Thoracic aorta (tissue), 2 donors: ENCODE measurements at regions not wholly inside any gene's neighbourhood (a gene's known extent, or its start where the extent isn't known, plus 50 kb on each side); places are given as distances from the start of the nearest gene placed in this dataset.

ENCODE experiments used
- ATAC-seq: fragments of 150-250 bp; one replicate; pipeline ENCODE4 v1.8.0; 2017; ENCODE audit warnings: low read depth; ENCODE audit not compliant: insufficient number of reproducible peaks, low FRiP score
- DNase-seq: peaks from one replicate; pipeline ENCODE4 v3.0.0-alpha.2; 2020; ENCODE audit warnings: low spot score
- H3K27ac ChIP-seq, 2 donors: fragments of 200-600 bp; sonication (generic); 1 replicate in 1 of 2; 2 replicates in 1 of 2; pipeline ENCODE4 v1.5.1; 2016; ENCODE audit warnings: mild to moderate bottlenecking in 2 of 2, moderate library complexity in 2 of 2
- H3K27me3 ChIP-seq: fragments of 200-600 bp; sonication (generic); replicated peaks from 2 replicates; pipeline ENCODE4 v1.6.0; 2016; ENCODE audit warnings: mild to moderate bottlenecking; ENCODE audit not compliant: insufficient read depth
- H3K36me3 ChIP-seq: fragments of 200-600 bp; sonication (generic); one replicate; pipeline ENCODE4 v1.5.1; 2016
- H3K4me1 ChIP-seq, 2 donors: fragments of 200-600 bp; sonication (generic); 1 replicate in 1 of 2; 2 replicates in 1 of 2; pipeline versions ENCODE4 v1.5.1 to v1.6.0; 2016; ENCODE audit warnings: low read depth in 2 of 2, mild to moderate bottlenecking in 1 of 2; ENCODE audit not compliant: control insufficient read depth in 1 of 2
- H3K4me3 ChIP-seq: fragments of 200-600 bp; sonication (generic); 2 replicates; pipeline ENCODE4 v1.5.1; 2016; ENCODE audit warnings: mild to moderate bottlenecking
- H3K9me3 ChIP-seq: fragments of 200-600 bp; sonication (generic); 2 replicates; pipeline ENCODE4 v1.5.1; 2016
- TF ChIP-seq, protein P1 (sequence below): fragments of 200-600 bp; sonication (generic); IDR thresholded peaks from one replicate; pipeline ENCODE4 v1.5.1; 2019; ENCODE audit warnings: antibody characterized with exemption

DNA sequence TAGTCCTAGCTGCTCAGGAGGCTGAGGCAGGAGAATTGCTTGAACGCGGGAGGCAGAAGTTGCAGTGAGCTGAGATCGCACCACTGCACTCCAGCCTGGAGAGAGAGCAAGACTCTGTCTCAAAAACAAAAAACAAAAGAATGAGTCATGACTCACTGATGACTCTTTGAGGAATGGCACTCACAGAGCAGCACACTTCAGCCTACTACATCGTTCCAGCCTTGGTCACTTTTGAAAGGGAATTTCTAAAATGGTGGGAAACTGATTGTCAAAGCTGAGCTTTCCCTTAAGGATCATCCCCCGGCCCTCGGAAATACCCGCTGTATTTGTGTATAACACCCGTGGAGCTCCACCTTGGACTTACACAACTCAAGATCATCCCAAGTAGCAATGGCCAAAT is 217.3 kb upstream of the HS6ST1 start:
- ATAC-seq = no peak
- TF ChIP-seq, protein P1, sequence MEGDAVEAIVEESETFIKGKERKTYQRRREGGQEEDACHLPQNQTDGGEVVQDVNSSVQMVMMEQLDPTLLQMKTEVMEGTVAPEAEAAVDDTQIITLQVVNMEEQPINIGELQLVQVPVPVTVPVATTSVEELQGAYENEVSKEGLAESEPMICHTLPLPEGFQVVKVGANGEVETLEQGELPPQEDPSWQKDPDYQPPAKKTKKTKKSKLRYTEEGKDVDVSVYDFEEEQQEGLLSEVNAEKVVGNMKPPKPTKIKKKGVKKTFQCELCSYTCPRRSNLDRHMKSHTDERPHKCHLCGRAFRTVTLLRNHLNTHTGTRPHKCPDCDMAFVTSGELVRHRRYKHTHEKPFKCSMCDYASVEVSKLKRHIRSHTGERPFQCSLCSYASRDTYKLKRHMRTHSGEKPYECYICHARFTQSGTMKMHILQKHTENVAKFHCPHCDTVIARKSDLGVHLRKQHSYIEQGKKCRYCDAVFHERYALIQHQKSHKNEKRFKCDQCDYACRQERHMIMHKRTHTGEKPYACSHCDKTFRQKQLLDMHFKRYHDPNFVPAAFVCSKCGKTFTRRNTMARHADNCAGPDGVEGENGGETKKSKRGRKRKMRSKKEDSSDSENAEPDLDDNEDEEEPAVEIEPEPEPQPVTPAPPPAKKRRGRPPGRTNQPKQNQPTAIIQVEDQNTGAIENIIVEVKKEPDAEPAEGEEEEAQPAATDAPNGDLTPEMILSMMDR = no peak
- no peaks in the 10 kb centered on the region for H3K4me1 ChIP-seq

DNA sequence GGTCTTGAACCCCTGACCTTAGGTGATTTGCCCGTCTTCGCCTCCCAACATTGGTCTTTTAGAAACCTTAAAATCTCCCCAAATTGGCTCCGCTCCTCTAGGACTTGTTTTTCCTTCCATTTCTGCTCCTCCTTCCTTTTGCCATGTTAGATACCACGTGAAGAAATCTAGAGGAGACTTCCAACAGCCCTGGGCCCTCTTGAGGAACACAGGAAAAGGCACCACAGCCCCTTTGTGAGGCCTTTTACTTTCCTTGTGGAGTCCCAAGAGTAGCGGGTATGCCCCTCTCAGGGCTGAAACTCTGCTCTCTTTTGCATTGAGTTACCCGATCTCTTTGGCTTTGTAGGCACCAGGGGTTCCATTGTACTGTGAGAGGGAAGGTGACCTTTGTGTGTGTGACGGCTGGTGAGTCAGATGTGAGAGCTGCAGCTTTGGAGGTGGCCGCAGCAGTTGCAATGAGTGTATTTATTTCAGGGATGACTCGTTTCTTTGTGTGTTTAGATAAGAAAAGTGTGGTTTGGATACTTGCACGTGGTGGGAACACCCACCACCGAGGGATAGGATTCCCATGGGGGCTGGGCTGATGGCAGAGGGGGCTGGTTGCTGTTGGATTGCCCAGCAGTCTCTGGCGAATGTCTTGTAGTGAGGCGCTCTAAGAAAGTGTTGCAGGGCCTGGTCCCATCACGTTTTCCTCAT is 218.4 kb upstream of the HS6ST1 start:
- TF ChIP-seq, protein P1 = no peak
- H3K4me3 ChIP-seq = no peak overlapping the region
- DNase-seq (no peak), ATAC-seq (no peak)
- no peak overlapping the region for H3K27ac ChIP-seq
- H3K4me1 ChIP-seq = no peaks in the 10 kb centered on the region
- H3K36me3 ChIP-seq = no peaks in the 10 kb centered on the region
- H3K27me3 ChIP-seq = no peaks in the 10 kb centered on the region
- no peaks in the 10 kb centered on the region for H3K9me3 ChIP-seq

More for the DNA sequence above, 217.3 kb upstream of the HS6ST1 start:
- no peak for DNase-seq
- Histone ChIP-seq H3K4me3 (no peak overlapping the region), H3K27ac (no peak overlapping the region), H3K9me3 (no peaks in the 10 kb centered on the region), H3K27me3 (no peaks in the 10 kb centered on the region), H3K36me3 (no peaks in the 10 kb centered on the region)

DNA sequence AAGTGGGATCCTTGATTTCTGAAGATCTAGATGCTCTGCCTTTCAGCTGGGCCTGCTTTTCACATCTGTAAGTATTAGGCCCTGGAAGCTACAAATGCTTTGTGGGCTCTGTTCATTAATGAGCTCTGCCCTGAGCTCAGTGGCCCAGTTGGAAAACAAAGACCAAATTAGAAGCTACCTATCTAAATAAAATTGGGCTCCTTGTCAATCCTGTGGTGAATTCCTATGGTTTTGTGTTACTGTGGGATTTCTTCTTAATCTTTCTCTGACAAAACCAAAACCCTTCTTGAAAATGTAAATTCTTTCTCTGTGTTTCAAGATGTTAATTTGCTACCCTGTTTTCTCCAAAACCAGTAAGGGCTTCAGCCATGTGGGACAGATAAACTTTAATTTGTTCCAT is 219.0 kb upstream of the HS6ST1 start:
- Histone ChIP-seq H3K4me3 (no peak overlapping the region), H3K36me3 (no peaks in the 10 kb centered on the region), H3K27me3 (no peaks in the 10 kb centered on the region), H3K9me3 (no peaks in the 10 kb centered on the region), H3K27ac (no peak overlapping the region), H3K4me1 (no peaks in the 10 kb centered on the region)
- DNase-seq = no peak
- ATAC-seq = no peak
- TF ChIP-seq, protein P1 = no peak

DNA sequence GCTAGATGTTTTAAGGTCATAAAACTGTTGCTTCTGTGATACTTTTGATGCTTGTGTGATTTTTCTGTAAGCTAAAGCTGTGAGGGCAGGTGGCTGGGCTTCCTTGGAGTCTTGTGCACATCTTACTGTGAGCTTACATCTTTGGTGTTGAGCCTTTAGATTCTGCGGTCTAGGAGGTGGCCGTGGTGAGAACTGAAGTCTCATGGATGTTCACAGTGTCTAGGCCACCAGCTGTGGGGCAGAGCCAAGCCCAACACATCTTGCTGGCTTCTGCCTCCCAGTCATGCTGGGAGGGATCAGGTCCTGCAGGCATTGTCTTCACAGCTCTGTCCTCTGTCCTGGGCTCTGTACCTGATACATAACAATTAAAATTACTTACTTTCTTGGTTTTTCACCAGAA is 219.7 kb upstream of the HS6ST1 start:
- H3K36me3 ChIP-seq = no peaks in the 10 kb centered on the region
- DNase-seq = no peak
- TF ChIP-seq, protein P1 = no peak

DNA sequence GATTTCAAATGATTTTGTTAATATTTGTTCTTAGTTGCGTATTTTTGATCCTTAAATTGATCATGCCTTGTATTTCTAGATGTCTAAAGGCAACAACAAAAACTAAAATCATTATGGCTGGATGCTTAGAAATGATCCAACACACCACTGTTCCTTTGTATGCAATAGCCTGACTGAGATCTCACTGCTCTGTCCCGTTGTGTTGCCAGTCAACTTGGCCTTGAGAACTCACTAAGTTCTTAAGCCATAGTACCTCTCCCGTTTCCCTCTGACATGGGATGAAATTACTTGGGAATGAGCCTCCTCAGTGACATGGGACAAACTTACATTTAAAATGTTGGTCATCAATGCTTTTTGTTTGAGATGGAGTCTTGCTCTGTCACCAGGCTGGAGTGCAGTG is 222.0 kb upstream of the HS6ST1 start:
- DNase-seq (no peak), ATAC-seq (no peak)
- Histone ChIP-seq H3K4me1 (no peaks in the 10 kb centered on the region), H3K27ac (no peak overlapping the region), H3K9me3 (no peaks in the 10 kb centered on the region), H3K4me3 (no peak overlapping the region), H3K27me3 (no peaks in the 10 kb centered on the region), H3K36me3 (no peaks in the 10 kb centered on the region)
- TF ChIP-seq, protein P1 = no peak

More for the DNA sequence above, 219.7 kb upstream of the HS6ST1 start:
- Histone ChIP-seq H3K4me1 (no peaks in the 10 kb centered on the region), H3K9me3 (no peaks in the 10 kb centered on the region), H3K27ac (no peak overlapping the region), H3K27me3 (no peaks in the 10 kb centered on the region), H3K4me3 (no peak overlapping the region)
- no peak for ATAC-seq
